Liver (tissue), 3 donors: ENCODE measurements at regions not wholly inside any gene's neighbourhood (a gene's known extent, or its start where the extent isn't known, plus 50 kb on each side); places are given as distances from the start of the nearest gene placed in this dataset.

Experiments
- CTCF ChIP-seq: fragments of 150-350 bp; IDR thresholded peaks from 2 replicates; pipeline ENCODE4 v1.5.1; 2017; ENCODE audit warnings: improper control_type of control experiment, low read depth, low read length; ENCODE audit not compliant: missing input control
- GABPA ChIP-seq, 2 donors: IDR thresholded peaks in 1 of 2; conservative IDR thresholded peaks in 1 of 2; 2 replicates each; pipeline ENCODE4 v1.6.1; 2016; ENCODE audit warnings: antibody characterized with exemption in 2 of 2, mild to moderate bottlenecking in 1 of 2, moderate library complexity in 1 of 2
- RAD21 ChIP-seq, 2 donors: IDR thresholded peaks; 2 replicates each; pipeline ENCODE4 v1.6.1; 2016; ENCODE audit warnings: antibody characterized with exemption in 2 of 2, mild to moderate bottlenecking in 2 of 2
- REST ChIP-seq: IDR thresholded peaks from 2 replicates; pipeline ENCODE4 v1.6.1; 2016; ENCODE audit warnings: antibody characterized with exemption, mild to moderate bottlenecking
- SP1 ChIP-seq: IDR thresholded peaks from 2 replicates; pipeline ENCODE4 v1.6.1; 2018; ENCODE audit warnings: antibody characterized with exemption, mild to moderate bottlenecking
- donor health status: healthy.
- donor health status: healthy.

DNA sequence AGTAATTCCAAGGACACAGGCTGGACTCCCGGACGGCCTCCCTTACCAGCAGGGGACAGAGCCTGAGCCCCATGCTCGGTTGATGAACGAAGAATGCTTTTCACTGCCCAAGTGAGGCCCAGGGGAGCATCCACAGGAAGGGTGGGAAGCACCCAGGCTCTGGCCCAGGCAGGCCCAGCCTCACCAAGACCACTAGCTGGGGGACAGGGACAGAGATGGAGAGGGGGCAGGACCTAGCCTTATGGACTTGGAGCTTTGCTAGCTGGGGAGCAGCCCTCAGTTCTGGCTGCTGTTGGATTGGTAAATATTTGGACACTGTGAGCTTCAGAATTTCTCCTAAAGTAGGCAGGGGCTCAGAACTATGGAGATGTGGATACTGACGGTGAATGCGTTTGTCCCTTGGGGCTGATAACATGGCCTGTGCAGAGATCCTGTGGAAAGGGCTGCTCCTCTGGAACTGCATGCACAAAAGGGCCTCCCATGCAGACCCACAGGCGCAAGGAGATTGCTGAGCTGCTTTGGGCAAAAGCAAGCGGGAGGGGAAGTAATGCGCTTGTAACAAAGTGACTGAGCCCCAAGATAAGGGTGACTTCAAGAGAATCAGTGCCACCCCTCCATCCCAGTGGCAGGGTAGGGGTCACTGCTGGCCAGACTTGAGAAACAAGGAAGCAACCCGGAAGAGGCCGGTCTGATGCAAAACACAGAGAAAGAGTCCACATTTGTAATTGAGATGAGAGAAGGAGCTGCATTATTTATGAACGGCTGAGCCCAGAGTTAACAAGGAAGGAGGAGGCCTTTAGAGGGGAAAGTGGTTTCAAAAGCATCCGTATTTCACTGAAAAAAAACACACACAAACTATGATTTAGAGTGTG, 70.1 kb upstream of the MEF2A start:
- TF ChIP-seq CTCF (no peak), REST (no peak), SP1 (no peak), GABPA (IDR thresholded peaks at IDR 0.05 in 1 of 2, conservative IDR thresholded peaks at IDR 0.05 in 1 of 2) (no peak), RAD21 (IDR thresholded peaks at IDR 0.05) (no peak)
